ENCODE measurements at regions not wholly inside any gene's neighbourhood (a gene's known extent, or its start where the extent isn't known, plus 50 kb on each side); places are given as distances from the start of the nearest gene placed in this dataset.

- no peak overlapping the region for H3K4me3 Mint-ChIP-seq
- no peak for DNase-seq
- H3K4me1 Mint-ChIP-seq = no peaks in the 10 kb centered on the region
- H3K36me3 Mint-ChIP-seq = no peaks in the 10 kb centered on the region
- peaks cover 27 to 43% (median 33%) of the 10 kb centered on the region in 3 donors for H3K27me3 Mint-ChIP-seq
- ATAC-seq (ENCODE audit: low read depth in 2 of 2) = no peak
- H3K9me3 Mint-ChIP-seq = peaks cover 0 to 9% (median 3%) of the 10 kb centered on the region in 7 donors
- H3K27ac Mint-ChIP-seq = peak overlapping the region in 1 of 6 donors; percentile 4
These were observed 190.8 kb downstream of the DIRAS2 start for GRCh38 chr9:90451804-90452203.

- Mint-ChIP-seq H3K4me3 (no peak overlapping the region), H3K27ac (no peak overlapping the region), H3K27me3 (peaks cover 28 to 34% (median 28%) of the 10 kb centered on the region in 3 donors), H3K4me1 (no peaks in the 10 kb centered on the region), H3K36me3 (no peaks in the 10 kb centered on the region), H3K9me3 (peaks cover 0 to 9% (median 3%) of the 10 kb centered on the region in 7 donors)
- DNase-seq (no peak), ATAC-seq (ENCODE audit: low read depth in 2 of 2) (no peak)
These were observed 187.3 kb downstream of the DIRAS2 start for GRCh38 chr9:90455316-90455715.

GRCh38 chr9:90457386-90458190 is 185.0 kb downstream of the DIRAS2 start:
- H3K27me3 Mint-ChIP-seq = peaks cover 37 to 47% (median 37%) of the 10 kb centered on the region in 3 donors
- no peak for ATAC-seq (ENCODE audit: low read depth in 2 of 2)
- no peaks in the 10 kb centered on the region for H3K36me3 Mint-ChIP-seq
- H3K4me3 Mint-ChIP-seq = no peak overlapping the region
- H3K4me1 Mint-ChIP-seq = no peaks in the 10 kb centered on the region
- H3K27ac Mint-ChIP-seq = no peak overlapping the region
- no peak for DNase-seq
- H3K9me3 Mint-ChIP-seq = peaks cover 0 to 9% (median 3%) of the 10 kb centered on the region in 7 donors

GRCh38 chr9:90458485-90458884 is 184.1 kb downstream of the DIRAS2 start:
- no peak for ATAC-seq (ENCODE audit: low read depth in 2 of 2)
- no peak for DNase-seq
- Mint-ChIP-seq H3K4me1 (no peaks in the 10 kb centered on the region), H3K4me3 (no peak overlapping the region), H3K27me3 (peaks cover 37 to 43% (median 43%) of the 10 kb centered on the region in 3 donors), H3K27ac (peak overlapping the region in 1 of 6 donors; percentile 15), H3K36me3 (no peaks in the 10 kb centered on the region), H3K9me3 (peaks cover 0 to 9% (median 3%) of the 10 kb centered on the region in 7 donors)

GRCh38 chr9:90459321-90459720 is 183.3 kb downstream of the DIRAS2 start:
- DNase-seq (no peak), ATAC-seq (ENCODE audit: low read depth in 2 of 2) (no peak)
- peaks cover 35 to 45% (median 43%) of the 10 kb centered on the region in 3 donors for H3K27me3 Mint-ChIP-seq
- H3K4me3 Mint-ChIP-seq = no peak overlapping the region
- peaks cover 0 to 5% (median 2%) of the 10 kb centered on the region in 7 donors for H3K9me3 Mint-ChIP-seq
- no peaks in the 10 kb centered on the region for H3K4me1 Mint-ChIP-seq
- no peaks in the 10 kb centered on the region for H3K36me3 Mint-ChIP-seq
- no peak overlapping the region for H3K27ac Mint-ChIP-seq

- H3K4me3 Mint-ChIP-seq = no peak overlapping the region
- H3K27me3 Mint-ChIP-seq = peaks cover 42 to 45% (median 43%) of the 10 kb centered on the region in 3 donors
- ATAC-seq (ENCODE audit: low read depth in 2 of 2) (no peak), DNase-seq (no peak)
- no peaks in the 10 kb centered on the region for H3K36me3 Mint-ChIP-seq
- no peak overlapping the region for H3K27ac Mint-ChIP-seq
- H3K4me1 Mint-ChIP-seq = no peaks in the 10 kb centered on the region
- H3K9me3 Mint-ChIP-seq = peaks cover 0 to 3% (median 0%) of the 10 kb centered on the region in 7 donors
These were observed 182.4 kb downstream of the DIRAS2 start for GRCh38 chr9:90460220-90460619.

- Mint-ChIP-seq H3K36me3 (no peaks in the 10 kb centered on the region), H3K27ac (no peak overlapping the region), H3K27me3 (peaks cover 25 to 35% (median 35%) of the 10 kb centered on the region in 3 donors), H3K9me3 (peaks cover 0 to 2% (median 0%) of the 10 kb centered on the region in 7 donors), H3K4me3 (no peak overlapping the region), H3K4me1 (no peaks in the 10 kb centered on the region)
- ATAC-seq (ENCODE audit: low read depth in 2 of 2) (no peak), DNase-seq (no peak)
These were observed 177.6 kb downstream of the DIRAS2 start for GRCh38 chr9:90464978-90465377.

GRCh38 chr9:90466441-90466840 is 176.2 kb downstream of the DIRAS2 start:
- no peak for ATAC-seq (ENCODE audit: low read depth in 2 of 2)
- H3K4me3 Mint-ChIP-seq = no peak overlapping the region
- H3K9me3 Mint-ChIP-seq = peaks cover 0 to 2% (median 0%) of the 10 kb centered on the region in 7 donors

GRCh38 chr9:90469435-90469834 is 173.2 kb downstream of the DIRAS2 start:
- no peaks in the 10 kb centered on the region for H3K4me1 Mint-ChIP-seq
- H3K9me3 Mint-ChIP-seq = peaks cover 0 to 2% (median 0%) of the 10 kb centered on the region in 7 donors
- no peak overlapping the region for H3K4me3 Mint-ChIP-seq
- no peaks in the 10 kb centered on the region for H3K36me3 Mint-ChIP-seq
- peaks cover 26 to 46% (median 29%) of the 10 kb centered on the region in 3 donors for H3K27me3 Mint-ChIP-seq
- ATAC-seq (ENCODE audit: low read depth in 2 of 2) (no peak), DNase-seq (no peak)
- H3K27ac Mint-ChIP-seq = no peak overlapping the region

More at GRCh38 chr9:90466441-90466840, 176.2 kb downstream of the DIRAS2 start:
- DNase-seq = no peak
- peaks cover 26 to 39% (median 35%) of the 10 kb centered on the region in 3 donors for H3K27me3 Mint-ChIP-seq
- no peaks in the 10 kb centered on the region for H3K4me1 Mint-ChIP-seq
- no peak overlapping the region for H3K27ac Mint-ChIP-seq
- H3K36me3 Mint-ChIP-seq = no peaks in the 10 kb centered on the region

- DNase-seq (no peak), ATAC-seq (ENCODE audit: low read depth in 2 of 2) (no peak)
- H3K27ac Mint-ChIP-seq = no peak overlapping the region
- peaks cover 0 to 2% (median 0%) of the 10 kb centered on the region in 7 donors for H3K9me3 Mint-ChIP-seq
- H3K36me3 Mint-ChIP-seq = no peaks in the 10 kb centered on the region
- H3K4me1 Mint-ChIP-seq = no peaks in the 10 kb centered on the region
- H3K27me3 Mint-ChIP-seq = peaks cover 24 to 47% (median 26%) of the 10 kb centered on the region in 3 donors
- no peak overlapping the region for H3K4me3 Mint-ChIP-seq
These were observed 172.7 kb downstream of the DIRAS2 start for GRCh38 chr9:90469865-90470387.

GRCh38 chr9:90476058-90476457 is 166.6 kb downstream of the DIRAS2 start:
- no peak overlapping the region for H3K27ac Mint-ChIP-seq
- peaks cover 23 to 34% (median 32%) of the 10 kb centered on the region in 3 donors for H3K27me3 Mint-ChIP-seq
- DNase-seq = no peak
- H3K4me3 Mint-ChIP-seq = no peak overlapping the region
- no peaks in the 10 kb centered on the region for H3K9me3 Mint-ChIP-seq
- no peaks in the 10 kb centered on the region for H3K36me3 Mint-ChIP-seq
- H3K4me1 Mint-ChIP-seq = no peaks in the 10 kb centered on the region
- ATAC-seq (ENCODE audit: low read depth in 2 of 2) = no peak

GRCh38 chr9:90477535-90477934 is 165.1 kb downstream of the DIRAS2 start:
- ATAC-seq (ENCODE audit: low read depth in 2 of 2) (no peak), DNase-seq (no peak)
- H3K27me3 Mint-ChIP-seq = peaks cover 16 to 21% (median 17%) of the 10 kb centered on the region in 3 donors
- H3K4me1 Mint-ChIP-seq = no peaks in the 10 kb centered on the region
- H3K4me3 Mint-ChIP-seq = no peak overlapping the region
- no peaks in the 10 kb centered on the region for H3K36me3 Mint-ChIP-seq
- no peaks in the 10 kb centered on the region for H3K9me3 Mint-ChIP-seq
- no peak overlapping the region for H3K27ac Mint-ChIP-seq

- Mint-ChIP-seq H3K4me3 (no peak overlapping the region), H3K4me1 (no peaks in the 10 kb centered on the region), H3K9me3 (no peaks in the 10 kb centered on the region), H3K27ac (no peak overlapping the region), H3K27me3 (peaks cover 20 to 23% (median 21%) of the 10 kb centered on the region in 3 donors), H3K36me3 (no peaks in the 10 kb centered on the region)
- ATAC-seq (ENCODE audit: low read depth in 2 of 2) (no peak), DNase-seq (no peak)
These were observed 163.8 kb downstream of the DIRAS2 start for GRCh38 chr9:90478821-90479220.

- Mint-ChIP-seq H3K4me3 (no peak overlapping the region), H3K9me3 (peaks cover 3 to 15% (median 10%) of the 10 kb centered on the region in 7 donors), H3K36me3 (peaks cover 0 to 8% of the 10 kb centered on the region in 2 donors), H3K27me3 (peaks cover 31 to 33% (median 32%) of the 10 kb centered on the region in 3 donors), H3K27ac (no peak overlapping the region), H3K4me1 (no peaks in the 10 kb centered on the region)
- no peak for ATAC-seq (ENCODE audit: low read depth in 2 of 2)
- DNase-seq = no peak
These were observed 157.6 kb downstream of the DIRAS2 start for GRCh38 chr9:90485028-90485427.
